ENCODE measurements at regions not wholly inside any gene's neighbourhood (a gene's known extent, or its start where the extent isn't known, plus 50 kb on each side); places are given as distances from the start of the nearest gene placed in this dataset.

DNA sequence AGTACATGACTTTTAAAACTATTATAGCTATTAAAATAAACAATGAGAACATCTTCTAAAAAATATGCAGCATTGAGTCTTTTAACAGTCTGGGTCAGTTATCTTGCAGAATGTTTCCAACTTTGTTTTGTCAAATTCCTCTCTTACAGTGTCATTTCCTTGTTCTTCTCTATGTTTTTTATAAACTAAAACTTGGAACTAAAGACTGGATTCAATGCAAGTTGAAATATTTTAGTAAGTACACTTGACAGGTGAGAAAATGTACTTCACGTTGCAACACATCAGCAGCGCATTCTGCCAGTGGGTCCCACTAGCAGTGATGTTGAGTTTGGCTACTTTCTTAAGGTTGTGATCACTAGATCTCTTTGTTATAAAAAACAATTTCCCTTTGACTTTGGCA, 1407.6 kb upstream of the RAG2 start:
- Histone ChIP-seq H3K4me1 (ENCODE audit: control insufficient read depth, insufficient read depth, low read length) (no peaks in the 10 kb centered on the region), H3K36me3 (ENCODE audit: control insufficient read depth, insufficient read depth, low read length) (no peaks in the 10 kb centered on the region), H3K9me3 (ENCODE audit: control insufficient read depth, insufficient read depth, low read depth, low read length) (no peaks in the 10 kb centered on the region), H3K4me3 (ENCODE audit: low read depth in 2 of 2, low read length in 2 of 2) (no peak overlapping the region), H3K27ac (ENCODE audit: low read length) (no peak overlapping the region), H3K27me3 (ENCODE audit: control insufficient read depth, insufficient read depth, low read length) (no peaks in the 10 kb centered on the region)
- CTCF ChIA-PET, result no interaction called here
- DNase-seq (ENCODE audit: low read depth, low spot score) (no peak), ATAC-seq (no peak)
- intact Hi-C loops (cut with micrococcal nuclease; ENCODE audit: unreplicated experiment) (no loop called here), in situ Hi-C loops (cut with HindIII; ENCODE audit: low pct_unique_long_range_greater_than_20kb, low sequenced_read_pairs) (no loop called here)
- TF ChIP-seq POLR2AphosphoS5 (IDR thresholded peaks at IDR 0.05; ENCODE audit: low read depth, low read length) (no peak), REST (IDR thresholded peaks at IDR 0.05; ENCODE audit: insufficient read depth in 1 of 2, low read depth in 2 of 2, low read length in 1 of 2) (no peak), SIN3A (IDR thresholded peaks at IDR 0.05; ENCODE audit: borderline replicate concordance, insufficient read depth, low read depth, low read length) (no peak), TCF7L2 (IDR thresholded peaks at IDR 0.05; ENCODE audit: low read depth, low read length) (no peak), CTCF (IDR thresholded peaks at IDR 0.05) (no peak)
- BruUV-seq (replicated peaks), result no TSS peak
- POLR2A ChIA-PET, result no interaction called here

GRCh38 chr11:37999171-37999570, 1401.1 kb upstream of the RAG2 start:
- Histone ChIP-seq H3K4me3 (ENCODE audit: low read depth in 2 of 2, low read length in 2 of 2) (no peak overlapping the region), H3K9me3 (ENCODE audit: control insufficient read depth, insufficient read depth, low read depth, low read length) (no peaks in the 10 kb centered on the region), H3K27ac (ENCODE audit: low read length) (no peak overlapping the region), H3K36me3 (ENCODE audit: control insufficient read depth, insufficient read depth, low read length) (no peaks in the 10 kb centered on the region; the same call in 1 of the 2 replicates), H3K27me3 (ENCODE audit: control insufficient read depth, insufficient read depth, low read length) (no peaks in the 10 kb centered on the region), H3K4me1 (ENCODE audit: control insufficient read depth, insufficient read depth, low read length) (no peaks in the 10 kb centered on the region)
- intact Hi-C loops (cut with micrococcal nuclease; ENCODE audit: unreplicated experiment) (no loop called here), in situ Hi-C loops (cut with HindIII; ENCODE audit: low pct_unique_long_range_greater_than_20kb, low sequenced_read_pairs) (no loop called here)
- BruUV-seq (replicated peaks), result no TSS peak
- TF ChIP-seq TCF7L2 (IDR thresholded peaks at IDR 0.05; ENCODE audit: low read depth, low read length) (no peak), POLR2AphosphoS5 (IDR thresholded peaks at IDR 0.05; ENCODE audit: low read depth, low read length) (no peak), REST (IDR thresholded peaks at IDR 0.05; ENCODE audit: insufficient read depth in 1 of 2, low read depth in 2 of 2, low read length in 1 of 2) (no peak), SIN3A (IDR thresholded peaks at IDR 0.05; ENCODE audit: borderline replicate concordance, insufficient read depth, low read depth, low read length) (no peak), CTCF (IDR thresholded peaks at IDR 0.05) (no peak)
- ChIA-PET CTCF (no interaction called here), POLR2A (no interaction called here)
- DNase-seq (ENCODE audit: low read depth, low spot score) (no peak), ATAC-seq (no peak)

Data from Panc1 (cell line).